ENCODE measurements at regions not wholly inside any gene's neighbourhood (a gene's known extent, or its start where the extent isn't known, plus 50 kb on each side); places are given as distances from the start of the nearest gene placed in this dataset.

DNA sequence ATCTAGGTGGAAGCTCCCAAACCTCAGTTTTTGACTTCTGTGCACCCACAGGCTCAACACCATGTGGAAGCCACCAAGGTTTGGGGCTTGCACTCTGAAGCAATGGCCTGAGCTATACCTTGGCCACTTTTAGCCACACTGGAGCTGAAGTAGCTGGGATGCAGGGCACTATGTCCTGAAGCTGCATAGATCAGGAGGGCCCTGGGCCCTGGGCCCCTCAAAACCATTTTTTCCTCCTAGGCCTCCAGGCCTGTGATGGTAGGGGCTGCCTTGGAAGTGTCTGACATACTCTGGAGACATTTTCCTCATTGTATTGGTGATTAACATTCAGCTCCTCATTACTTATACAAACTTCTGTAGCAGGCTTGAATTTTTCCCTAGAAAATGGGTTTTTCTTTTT is 273.7 kb downstream of the FGF9 start:
- Mint-ChIP-seq H3K9me3 (ENCODE audit: low read depth) (peaks cover 20% of the 10 kb centered on the region), H3K27ac (ENCODE audit: unreplicated experiment) (no peak overlapping the region), H3K4me1 (ENCODE audit: low read depth) (peaks cover 9% of the 10 kb centered on the region), H3K36me3 (ENCODE audit: low read depth) (peaks cover 7% of the 10 kb centered on the region), H3K27me3 (ENCODE audit: low read depth) (no peaks in the 10 kb centered on the region), H3K4me3 (ENCODE audit: unreplicated experiment) (no peak overlapping the region)
- TF ChIP-seq, protein P1, sequence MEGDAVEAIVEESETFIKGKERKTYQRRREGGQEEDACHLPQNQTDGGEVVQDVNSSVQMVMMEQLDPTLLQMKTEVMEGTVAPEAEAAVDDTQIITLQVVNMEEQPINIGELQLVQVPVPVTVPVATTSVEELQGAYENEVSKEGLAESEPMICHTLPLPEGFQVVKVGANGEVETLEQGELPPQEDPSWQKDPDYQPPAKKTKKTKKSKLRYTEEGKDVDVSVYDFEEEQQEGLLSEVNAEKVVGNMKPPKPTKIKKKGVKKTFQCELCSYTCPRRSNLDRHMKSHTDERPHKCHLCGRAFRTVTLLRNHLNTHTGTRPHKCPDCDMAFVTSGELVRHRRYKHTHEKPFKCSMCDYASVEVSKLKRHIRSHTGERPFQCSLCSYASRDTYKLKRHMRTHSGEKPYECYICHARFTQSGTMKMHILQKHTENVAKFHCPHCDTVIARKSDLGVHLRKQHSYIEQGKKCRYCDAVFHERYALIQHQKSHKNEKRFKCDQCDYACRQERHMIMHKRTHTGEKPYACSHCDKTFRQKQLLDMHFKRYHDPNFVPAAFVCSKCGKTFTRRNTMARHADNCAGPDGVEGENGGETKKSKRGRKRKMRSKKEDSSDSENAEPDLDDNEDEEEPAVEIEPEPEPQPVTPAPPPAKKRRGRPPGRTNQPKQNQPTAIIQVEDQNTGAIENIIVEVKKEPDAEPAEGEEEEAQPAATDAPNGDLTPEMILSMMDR (IDR thresholded peaks at IDR 0.05): no peak
- no peak for DNase-seq (ENCODE audit: low spot score)

DNA sequence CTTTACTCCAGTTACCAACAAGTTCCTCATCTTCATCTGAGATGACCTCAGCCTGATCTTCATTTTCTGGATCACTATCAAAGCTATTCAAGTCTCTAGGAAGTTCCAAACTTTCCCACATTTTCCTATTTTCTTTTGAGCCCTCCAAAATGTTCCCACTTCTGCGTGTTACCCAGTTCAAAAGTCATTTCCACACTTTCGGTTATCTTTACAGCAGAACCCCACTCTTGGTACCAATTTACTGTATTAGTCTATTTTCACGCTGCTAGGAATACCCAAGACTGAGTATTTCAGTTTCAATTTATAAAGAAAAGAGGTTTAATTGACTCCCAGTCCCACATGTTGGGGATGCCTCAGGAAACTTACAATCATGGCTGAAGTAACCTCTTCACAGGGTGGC is 274.3 kb downstream of the FGF9 start:
- peaks cover 20% of the 10 kb centered on the region for H3K9me3 Mint-ChIP-seq (ENCODE audit: low read depth)
- TF ChIP-seq, protein P1 (IDR thresholded peaks at IDR 0.05): no peak
- DNase-seq (ENCODE audit: low spot score): no peak
- H3K4me1 Mint-ChIP-seq (ENCODE audit: low read depth): peaks cover 7% of the 10 kb centered on the region
- no peaks in the 10 kb centered on the region for H3K27me3 Mint-ChIP-seq (ENCODE audit: low read depth)
- no peak overlapping the region for H3K4me3 Mint-ChIP-seq (ENCODE audit: unreplicated experiment)
- no peak overlapping the region for H3K27ac Mint-ChIP-seq (ENCODE audit: unreplicated experiment)
- peaks cover 7% of the 10 kb centered on the region for H3K36me3 Mint-ChIP-seq (ENCODE audit: low read depth)

DNA sequence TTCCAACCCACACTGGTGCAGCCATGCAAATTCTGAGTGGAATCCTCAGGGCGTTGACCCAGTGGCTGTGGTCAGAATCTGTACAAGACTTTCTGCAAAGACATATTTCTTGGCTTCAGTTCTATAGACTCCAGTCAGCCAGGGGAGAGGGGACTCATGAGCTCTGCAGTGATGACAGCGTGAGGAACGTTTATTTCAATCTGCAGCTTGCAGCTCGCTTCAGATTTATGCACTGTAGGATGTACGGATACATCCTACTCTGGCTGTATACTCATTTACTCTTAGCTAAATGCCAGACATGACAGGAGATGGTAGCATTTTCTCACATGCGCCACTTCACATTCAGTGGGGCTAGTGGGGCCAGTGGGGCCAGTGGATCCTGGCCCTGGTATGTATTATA is 276.1 kb downstream of the FGF9 start:
- TF ChIP-seq, protein P1 (IDR thresholded peaks at IDR 0.05): no peak
- Mint-ChIP-seq H3K9me3 (ENCODE audit: low read depth) (peaks cover 23% of the 10 kb centered on the region), H3K27ac (ENCODE audit: unreplicated experiment) (no peak overlapping the region), H3K36me3 (ENCODE audit: low read depth) (peaks cover 7% of the 10 kb centered on the region), H3K4me1 (ENCODE audit: low read depth) (peaks cover 3% of the 10 kb centered on the region), H3K27me3 (ENCODE audit: low read depth) (no peaks in the 10 kb centered on the region), H3K4me3 (ENCODE audit: unreplicated experiment) (no peak overlapping the region)
- DNase-seq (ENCODE audit: low spot score): no peak

DNA sequence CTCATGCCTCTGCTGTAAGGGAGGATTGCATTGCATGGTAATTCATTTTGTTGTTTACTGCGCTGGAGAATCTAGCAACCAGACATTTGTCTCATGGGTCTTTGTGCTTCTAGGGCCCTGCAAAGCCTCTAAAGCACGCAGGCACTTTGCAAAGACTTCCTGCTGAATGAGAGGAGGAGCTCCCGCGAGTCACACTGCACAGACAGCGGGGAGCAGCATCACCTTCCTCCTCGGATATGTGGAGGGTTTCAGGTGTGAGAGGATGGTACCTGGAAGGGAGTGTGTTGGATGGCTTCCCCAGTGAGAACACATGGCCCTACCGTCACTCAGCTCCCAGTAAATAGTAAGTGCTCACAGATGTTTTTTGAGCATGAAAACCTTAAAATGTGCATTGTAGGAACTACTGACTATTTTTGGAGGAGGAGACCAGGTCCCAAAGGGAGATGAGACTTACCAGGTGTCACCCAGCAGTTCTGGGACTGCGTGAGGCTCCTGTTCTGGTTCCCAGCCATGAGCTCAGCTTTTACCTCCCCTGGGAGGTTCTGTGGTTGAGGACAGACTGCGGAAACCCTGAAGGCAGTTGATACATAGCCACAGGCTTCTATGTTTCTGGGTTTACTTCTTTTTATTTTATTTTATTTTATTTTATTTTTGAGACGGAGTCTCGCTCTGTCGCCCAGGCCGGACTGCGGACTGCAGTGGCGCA is 278.0 kb downstream of the FGF9 start:
- H3K27me3 Mint-ChIP-seq (ENCODE audit: low read depth): no peaks in the 10 kb centered on the region
- no peak overlapping the region for H3K4me3 Mint-ChIP-seq (ENCODE audit: unreplicated experiment)
- H3K4me1 Mint-ChIP-seq (ENCODE audit: low read depth): peaks cover 9% of the 10 kb centered on the region
- peaks cover 21% of the 10 kb centered on the region for H3K9me3 Mint-ChIP-seq (ENCODE audit: low read depth)
- DNase-seq (ENCODE audit: low spot score): no peak
- TF ChIP-seq, protein P1 (IDR thresholded peaks at IDR 0.05): no peak
- peaks cover 7% of the 10 kb centered on the region for H3K36me3 Mint-ChIP-seq (ENCODE audit: low read depth)
- no peak overlapping the region for H3K27ac Mint-ChIP-seq (ENCODE audit: unreplicated experiment)

DNA sequence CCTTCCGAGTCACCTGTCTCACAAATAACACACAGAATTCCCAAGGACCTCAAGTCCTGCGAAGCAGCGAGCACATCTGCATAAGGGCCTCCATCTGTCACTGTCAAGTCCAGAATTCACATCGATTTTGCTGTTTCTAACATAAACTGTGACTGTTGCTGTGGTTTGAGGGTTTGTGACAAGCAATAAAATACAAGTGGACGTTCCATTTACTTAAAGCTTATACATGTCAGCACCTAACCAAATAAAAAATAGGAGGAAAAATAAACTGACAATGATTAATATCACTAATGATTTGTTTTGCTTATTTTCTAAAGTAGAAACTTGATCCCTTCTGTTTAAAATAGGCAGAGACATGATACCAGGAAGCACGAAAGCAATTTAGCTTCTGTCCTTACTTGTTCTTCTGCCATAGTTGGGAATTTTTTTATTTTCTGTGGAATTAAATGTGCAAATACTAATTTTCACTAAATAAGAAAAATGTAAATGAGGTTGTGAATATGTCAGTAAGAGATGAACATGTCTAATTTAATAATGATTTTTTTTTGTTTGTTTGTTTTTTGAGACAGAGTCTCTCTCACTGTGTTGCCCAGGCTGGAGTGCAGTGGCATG is 279.1 kb downstream of the FGF9 start:
- Mint-ChIP-seq H3K27me3 (ENCODE audit: low read depth) (no peaks in the 10 kb centered on the region), H3K36me3 (ENCODE audit: low read depth) (peaks cover 7% of the 10 kb centered on the region), H3K4me1 (ENCODE audit: low read depth) (peaks cover 9% of the 10 kb centered on the region), H3K4me3 (ENCODE audit: unreplicated experiment) (no peak overlapping the region), H3K9me3 (ENCODE audit: low read depth) (peaks cover 16% of the 10 kb centered on the region), H3K27ac (ENCODE audit: unreplicated experiment) (no peak overlapping the region)
- DNase-seq (ENCODE audit: low spot score): no peak
- TF ChIP-seq, protein P1 (IDR thresholded peaks at IDR 0.05): no peak
